ENCODE measurements at regions not wholly inside any gene's neighbourhood (a gene's known extent, or its start where the extent isn't known, plus 50 kb on each side); places are given as distances from the start of the nearest gene placed in this dataset.
"Not testable (repeated sequence)": the region's sequence is repeated elsewhere in the genome, so short reads cannot be mapped to it uniquely, and the experiment has no call there.

DNA sequence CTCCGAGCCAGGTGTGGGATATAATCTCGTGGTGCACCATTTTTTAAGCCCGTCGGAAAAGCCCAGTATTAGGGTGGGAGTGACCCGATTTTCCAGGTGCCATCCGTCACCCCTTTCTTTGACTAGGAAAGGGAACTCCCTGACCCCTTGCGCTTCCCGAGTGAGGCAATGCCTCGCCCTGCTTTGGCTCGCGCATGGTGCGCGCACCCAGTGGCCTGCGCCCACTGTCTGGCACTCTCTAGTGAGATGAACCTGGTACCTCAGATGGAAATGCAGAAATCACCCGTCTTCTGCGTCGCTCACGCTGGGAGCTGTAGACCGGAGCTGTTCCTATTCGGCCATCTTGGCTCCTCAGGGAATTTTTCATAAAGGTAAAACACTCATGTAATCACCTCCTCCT lies 63.9 kb downstream of the RWDD3 start:
- H3K27ac ChIP-seq; H3K9me3 ChIP-seq; intact Hi-C loops (cut with DNase I; ENCODE audit: low total_unique reads); H3K27me3 ChIP-seq; H3K36me3 ChIP-seq; in situ Hi-C loops (cut with MboI; ENCODE audit: low pct_ligation_motif_present in 1 of 4, low pct_unique_long_range_greater_than_20kb in 1 of 4, low sequenced_read_pairs in 3 of 4); H3K4me3 ChIP-seq; H3K4me1 ChIP-seq; DNase-seq: not testable (repeated sequence)
- 76 to 90% methylated on average over 6 to 20 of the region's 20 CpGs for WGBS, 2 donors (ENCODE audit: low coverage in 1 of 2)

- Histone ChIP-seq H3K36me3 (no peaks in the 10 kb centered on the region), H3K27ac (no peak overlapping the region), H3K27me3 (no peaks in the 10 kb centered on the region), H3K9me3 (no peaks in the 10 kb centered on the region), H3K4me3 (no peak overlapping the region), H3K4me1 (no peaks in the 10 kb centered on the region)
- in situ Hi-C loops (cut with MboI; ENCODE audit: low pct_ligation_motif_present in 1 of 4, low pct_unique_long_range_greater_than_20kb in 1 of 4, low sequenced_read_pairs in 3 of 4) (no loop called here), intact Hi-C loops (cut with DNase I; ENCODE audit: low total_unique reads) (no loop called here)
- DNase-seq, result no peak
- TF ChIP-seq POLR2A (IDR thresholded peaks at IDR 0.05), result no peak
- TF ChIP-seq POLR2AphosphoS5 (IDR thresholded peaks at IDR 0.05), result no peak
- TF ChIP-seq CTCF (IDR thresholded peaks at IDR 0.05), result no peak
- no peak for TF ChIP-seq EP300 (IDR thresholded peaks at IDR 0.05; ENCODE audit: low read depth)
Observed at GRCh38 chr1:95301091-95301490, 67.1 kb downstream of the RWDD3 start.

DNA sequence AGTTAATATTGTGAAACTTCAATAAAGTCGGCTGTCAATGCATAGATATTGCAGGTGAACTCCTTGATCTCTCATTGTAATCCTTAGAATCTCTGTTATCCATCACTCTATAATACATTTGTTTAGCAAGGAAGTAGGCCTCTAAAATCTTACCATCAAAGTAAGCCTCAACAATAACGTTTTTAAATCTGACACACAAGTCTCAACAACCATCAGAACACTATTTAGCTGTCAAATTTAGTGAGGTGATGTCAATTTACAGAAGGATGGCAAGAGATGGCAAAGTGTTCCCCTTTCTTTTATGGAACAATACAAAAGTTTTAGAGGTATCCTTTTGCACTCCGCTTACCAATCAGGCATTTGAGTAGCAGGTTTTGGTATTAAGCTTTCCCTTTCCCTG lies 67.6 kb downstream of the RWDD3 start:
- H3K36me3 ChIP-seq, result no peaks in the 10 kb centered on the region
- no peaks in the 10 kb centered on the region for H3K9me3 ChIP-seq
- no peak overlapping the region for H3K4me3 ChIP-seq
- DNase-seq, result no peak
- H3K4me1 ChIP-seq, result no peaks in the 10 kb centered on the region
- H3K27ac ChIP-seq, result no peak overlapping the region
- TF ChIP-seq POLR2A (IDR thresholded peaks at IDR 0.05) (no peak), EP300 (IDR thresholded peaks at IDR 0.05; ENCODE audit: low read depth) (no peak), CTCF (IDR thresholded peaks at IDR 0.05) (no peak), POLR2AphosphoS5 (IDR thresholded peaks at IDR 0.05) (no peak)
- in situ Hi-C loops (cut with MboI; ENCODE audit: low pct_ligation_motif_present in 1 of 4, low pct_unique_long_range_greater_than_20kb in 1 of 4, low sequenced_read_pairs in 3 of 4) (no loop called here), intact Hi-C loops (cut with DNase I; ENCODE audit: low total_unique reads) (no loop called here)
- 56 to 64% methylated on average over 3 of the region's 3 CpGs for WGBS, 2 donors (ENCODE audit: low coverage in 1 of 2)
- H3K27me3 ChIP-seq, result no peaks in the 10 kb centered on the region

DNA sequence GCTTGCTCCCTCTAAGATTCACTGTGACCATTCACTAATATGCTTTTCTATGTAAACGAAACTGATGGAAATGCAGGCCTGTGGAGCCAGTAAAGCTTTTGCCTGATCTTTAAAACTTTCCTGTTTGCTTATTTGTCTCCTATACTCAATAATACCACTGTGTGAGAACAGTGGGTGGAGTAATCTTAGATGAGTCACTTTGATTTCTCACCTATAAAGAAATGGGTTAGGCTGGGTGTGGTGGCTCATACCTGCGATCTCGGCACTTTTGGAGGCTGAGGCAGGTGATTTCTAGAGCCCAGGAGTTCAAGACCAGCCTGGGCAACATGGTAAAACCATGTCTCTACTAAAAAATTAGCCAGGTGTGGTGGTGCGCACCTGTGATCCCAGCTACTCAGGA lies 70.8 kb downstream of the RWDD3 start:
- DNase-seq, result peak; percentile 23
- 49 to 51% methylated on average over 3 to 4 of the region's 4 CpGs for WGBS, 2 donors (ENCODE audit: low coverage in 1 of 2)
- no peak overlapping the region for H3K4me3 ChIP-seq
- no peaks in the 10 kb centered on the region for H3K9me3 ChIP-seq
- intact Hi-C loops (cut with DNase I; ENCODE audit: low total_unique reads) (no loop called here), in situ Hi-C loops (cut with MboI; ENCODE audit: low pct_ligation_motif_present in 1 of 4, low pct_unique_long_range_greater_than_20kb in 1 of 4, low sequenced_read_pairs in 3 of 4) (no loop called here)
- no peaks in the 10 kb centered on the region for H3K4me1 ChIP-seq
- no peaks in the 10 kb centered on the region for H3K27me3 ChIP-seq
- TF ChIP-seq POLR2A (IDR thresholded peaks at IDR 0.05), result no peak
- TF ChIP-seq POLR2AphosphoS5 (IDR thresholded peaks at IDR 0.05), result no peak
- TF ChIP-seq EP300 (IDR thresholded peaks at IDR 0.05; ENCODE audit: low read depth), result no peak
- TF ChIP-seq CTCF (IDR thresholded peaks at IDR 0.05), result no peak
- H3K27ac ChIP-seq, result no peak overlapping the region
- no peaks in the 10 kb centered on the region for H3K36me3 ChIP-seq

DNA sequence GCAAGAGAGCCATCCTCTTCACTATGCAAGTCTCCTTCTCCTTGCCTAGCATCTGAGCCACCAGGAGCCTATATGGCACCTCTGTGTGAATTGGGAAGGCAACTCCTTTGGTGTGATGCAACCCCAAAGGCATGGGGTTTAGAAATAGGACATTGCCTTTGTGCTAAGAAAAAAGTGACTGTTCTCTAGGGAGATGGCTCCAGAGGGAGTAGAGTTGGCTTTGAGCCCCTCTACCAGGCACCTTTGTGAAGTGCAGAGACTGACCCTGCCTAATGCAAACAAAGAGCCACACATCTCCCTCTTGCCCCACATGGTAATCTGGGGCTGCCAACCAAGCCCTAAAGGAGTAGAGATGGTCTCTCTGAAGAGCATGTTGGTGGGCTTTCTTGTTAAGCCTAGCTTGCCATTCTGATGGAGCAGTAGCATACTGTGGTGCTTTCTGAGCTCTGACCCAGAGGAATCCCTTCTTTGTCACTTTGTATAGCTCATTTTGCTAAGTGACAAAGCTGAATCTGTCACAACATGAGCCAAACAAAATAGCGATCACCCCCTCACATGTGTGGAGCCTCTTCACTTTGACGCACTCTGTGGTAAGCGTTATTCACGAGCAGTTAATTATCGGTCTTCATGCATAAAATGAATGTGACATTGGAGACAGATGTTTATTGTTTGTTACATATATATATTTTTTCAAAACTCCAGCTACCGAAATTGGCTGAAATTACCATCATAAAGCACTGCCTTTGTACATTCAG lies 74.4 kb downstream of the RWDD3 start:
- intact Hi-C loops (cut with DNase I; ENCODE audit: low total_unique reads), result no loop called here
- H3K9me3 ChIP-seq, result no peaks in the 10 kb centered on the region
- DNase-seq, result no peak
- peaks cover 5% of the 10 kb centered on the region for H3K27me3 ChIP-seq
- TF ChIP-seq POLR2A (IDR thresholded peaks at IDR 0.05) (no peak), EP300 (IDR thresholded peaks at IDR 0.05; ENCODE audit: low read depth) (no peak), POLR2AphosphoS5 (IDR thresholded peaks at IDR 0.05) (no peak), CTCF (IDR thresholded peaks at IDR 0.05) (no peak)
- no peak overlapping the region for H3K27ac ChIP-seq
- in situ Hi-C loops (cut with MboI; ENCODE audit: low pct_ligation_motif_present in 1 of 4, low pct_unique_long_range_greater_than_20kb in 1 of 4, low sequenced_read_pairs in 3 of 4), result no loop called here
- no peaks in the 10 kb centered on the region for H3K36me3 ChIP-seq
- no peaks in the 10 kb centered on the region for H3K4me1 ChIP-seq
- WGBS, 2 donors (ENCODE audit: low coverage in 1 of 2), result 36 to 52% methylated on average over 5 to 6 of the region's 6 CpGs
- H3K4me3 ChIP-seq, result no peak overlapping the region
